ENCODE measurements at regions not wholly inside any gene's neighbourhood (a gene's known extent, or its start where the extent isn't known, plus 50 kb on each side); places are given as distances from the start of the nearest gene placed in this dataset.
A peak's percentile ranks its signal among the peaks of the same experiment; 100 is the strongest.
"Not testable (repeated sequence)": the region's sequence is repeated elsewhere in the genome, so short reads cannot be mapped to it uniquely, and the experiment has no call there.

DNA sequence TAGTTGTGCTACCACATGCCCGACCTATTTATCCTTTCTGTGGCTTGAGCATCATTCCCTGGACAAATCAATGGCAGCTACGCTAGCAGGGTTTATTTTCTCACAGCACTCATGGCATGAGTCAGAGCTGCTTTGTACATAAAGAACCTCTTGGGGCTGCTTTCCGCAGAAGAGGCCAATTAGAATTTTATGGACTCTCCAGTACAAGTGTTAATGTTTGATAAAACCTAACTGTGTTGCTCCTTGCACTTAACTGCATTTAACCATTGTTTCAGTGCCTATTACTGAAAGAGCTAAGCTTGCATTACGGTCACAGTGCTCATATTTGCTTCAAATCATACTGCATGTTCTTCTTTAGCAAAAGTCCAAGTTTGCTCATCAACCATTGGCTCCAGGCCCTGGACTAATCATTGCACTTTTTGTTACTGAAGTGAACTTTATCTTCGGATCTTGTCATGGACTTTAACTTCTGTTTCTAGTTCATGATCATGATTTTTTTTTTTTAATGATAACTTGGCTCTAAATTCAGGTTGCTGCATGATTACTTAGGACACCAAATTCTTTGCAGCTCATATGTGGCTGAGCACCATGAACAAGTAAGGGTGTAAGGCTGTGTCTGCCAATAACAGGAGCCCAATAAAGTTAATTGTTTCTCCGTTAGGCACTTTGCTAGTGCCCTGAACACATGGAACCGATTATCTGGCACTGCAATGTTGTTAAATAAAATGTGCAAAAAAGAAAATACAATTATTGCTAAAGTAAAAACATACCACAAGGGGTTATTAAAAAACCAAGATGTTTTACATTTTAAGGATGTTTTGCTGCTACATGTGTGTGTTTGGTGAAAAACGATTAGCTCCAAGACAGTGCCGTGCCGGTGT, 492.2 kb downstream of the KCNJ2 start:
- no peak for DNase-seq

DNA sequence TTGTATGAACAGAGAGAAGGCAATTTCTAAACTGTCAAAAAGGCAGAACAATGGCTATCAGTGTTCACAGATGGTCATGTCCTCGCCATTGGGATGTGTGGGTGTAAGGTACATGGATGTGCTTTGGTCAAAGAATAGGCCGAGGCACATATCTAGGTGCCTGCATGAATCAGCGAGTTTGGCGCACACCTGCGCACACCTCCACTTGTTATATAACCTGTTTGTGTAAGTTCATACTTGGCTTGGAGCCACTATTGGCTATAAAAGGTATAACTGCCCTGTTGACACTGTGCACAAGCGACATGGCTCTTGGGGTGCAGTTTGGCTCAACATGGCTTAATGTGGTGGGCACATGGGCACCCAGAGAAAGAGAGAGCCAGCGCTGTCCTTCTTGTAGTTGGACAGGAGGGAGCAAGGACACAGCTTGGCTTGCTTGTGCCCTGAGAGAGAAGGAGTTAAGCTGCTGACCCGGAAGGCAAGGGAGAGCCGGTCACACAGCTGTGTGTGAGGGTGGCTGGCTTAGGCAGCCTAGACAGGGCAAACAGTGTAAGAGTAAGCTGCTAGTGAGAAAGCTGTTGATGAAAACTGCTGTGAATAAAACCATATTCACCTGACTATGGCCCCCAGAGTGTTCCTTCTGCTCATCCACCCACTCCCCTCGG, 499.1 kb downstream of the KCNJ2 start:
- DNase-seq: no peak

DNA sequence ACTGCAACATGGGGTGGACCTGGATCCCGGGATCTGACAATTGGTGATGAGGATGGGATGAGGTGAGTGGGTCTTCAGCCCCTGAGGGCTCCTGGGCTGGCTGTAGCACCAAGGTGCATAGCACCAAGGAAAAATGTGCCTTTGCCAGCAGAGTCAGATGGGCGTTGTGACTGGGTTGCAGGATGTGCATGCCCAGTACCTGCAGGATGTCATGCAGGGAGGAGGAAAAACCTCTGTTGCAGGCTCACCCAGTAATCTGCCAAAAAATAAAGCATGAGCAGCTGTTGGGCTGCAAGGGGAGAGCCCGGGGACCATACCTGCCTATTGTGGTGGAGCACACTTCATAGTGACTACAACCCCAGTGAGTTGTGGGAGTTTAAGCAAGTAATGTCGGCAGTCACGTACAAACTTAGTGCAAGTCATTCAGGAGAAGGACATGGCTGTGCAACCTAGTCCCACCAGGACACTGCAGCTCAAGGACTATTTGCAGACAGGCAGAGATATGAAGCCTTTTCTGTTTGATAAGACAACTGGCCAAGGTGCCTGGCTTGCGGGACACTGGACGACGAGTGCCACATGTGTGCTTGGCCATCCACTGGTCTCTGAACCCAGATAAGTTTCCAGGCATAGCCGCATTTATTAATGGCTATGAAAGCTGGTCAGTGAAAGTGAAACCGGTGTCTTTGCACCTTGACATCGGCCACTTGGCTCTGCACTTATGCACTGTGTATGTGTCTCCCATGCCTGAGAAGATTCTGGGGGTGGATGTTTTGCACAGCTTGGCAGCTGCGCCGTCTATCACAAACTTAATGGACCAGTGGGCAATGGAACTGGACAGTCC, 499.8 kb downstream of the KCNJ2 start:
- no peak for DNase-seq

DNA sequence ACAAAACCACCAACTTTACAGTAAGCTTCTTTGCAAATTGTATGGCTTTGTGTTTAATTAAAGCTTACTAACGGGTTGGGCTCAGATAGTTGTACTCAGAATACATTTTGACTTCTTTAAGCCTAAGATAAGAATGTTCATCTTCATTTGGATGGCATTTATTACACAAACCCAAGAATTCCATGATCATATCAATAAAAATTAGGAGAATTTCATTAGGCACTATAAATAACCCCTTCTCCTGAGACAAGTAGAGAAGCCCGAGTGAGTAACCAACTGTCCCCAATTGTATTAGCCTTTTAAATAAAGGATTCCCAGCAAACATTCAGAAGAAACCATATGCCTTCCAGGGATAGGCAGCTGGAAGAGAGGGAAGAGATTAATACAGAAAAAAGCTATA, 504.7 kb downstream of the KCNJ2 start:
- no peak for DNase-seq

DNA sequence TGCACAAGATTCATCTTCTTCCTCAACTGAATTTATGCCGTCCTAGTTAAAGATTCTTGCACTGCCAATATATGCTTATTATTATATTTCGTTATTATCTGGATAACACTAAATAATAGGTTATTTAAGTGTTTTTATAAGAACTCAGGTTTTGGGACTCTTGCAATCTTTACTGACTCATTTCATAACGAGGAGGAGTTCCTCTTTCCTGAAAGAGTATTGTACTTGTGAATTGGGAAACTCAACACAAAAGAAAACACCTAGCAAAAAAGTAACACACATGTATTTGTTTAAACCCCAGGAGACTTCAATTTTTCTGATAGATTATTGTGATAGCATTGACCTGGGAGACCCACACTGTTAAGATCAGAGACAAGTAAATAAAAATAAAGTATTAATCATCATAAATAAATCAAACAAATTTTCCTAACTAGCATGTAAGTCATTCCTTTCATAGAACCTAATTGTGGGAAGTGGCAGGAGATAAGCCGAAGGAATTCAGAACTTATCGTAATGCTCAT, 505.8 kb downstream of the KCNJ2 start:
- DNase-seq: no peak

DNA sequence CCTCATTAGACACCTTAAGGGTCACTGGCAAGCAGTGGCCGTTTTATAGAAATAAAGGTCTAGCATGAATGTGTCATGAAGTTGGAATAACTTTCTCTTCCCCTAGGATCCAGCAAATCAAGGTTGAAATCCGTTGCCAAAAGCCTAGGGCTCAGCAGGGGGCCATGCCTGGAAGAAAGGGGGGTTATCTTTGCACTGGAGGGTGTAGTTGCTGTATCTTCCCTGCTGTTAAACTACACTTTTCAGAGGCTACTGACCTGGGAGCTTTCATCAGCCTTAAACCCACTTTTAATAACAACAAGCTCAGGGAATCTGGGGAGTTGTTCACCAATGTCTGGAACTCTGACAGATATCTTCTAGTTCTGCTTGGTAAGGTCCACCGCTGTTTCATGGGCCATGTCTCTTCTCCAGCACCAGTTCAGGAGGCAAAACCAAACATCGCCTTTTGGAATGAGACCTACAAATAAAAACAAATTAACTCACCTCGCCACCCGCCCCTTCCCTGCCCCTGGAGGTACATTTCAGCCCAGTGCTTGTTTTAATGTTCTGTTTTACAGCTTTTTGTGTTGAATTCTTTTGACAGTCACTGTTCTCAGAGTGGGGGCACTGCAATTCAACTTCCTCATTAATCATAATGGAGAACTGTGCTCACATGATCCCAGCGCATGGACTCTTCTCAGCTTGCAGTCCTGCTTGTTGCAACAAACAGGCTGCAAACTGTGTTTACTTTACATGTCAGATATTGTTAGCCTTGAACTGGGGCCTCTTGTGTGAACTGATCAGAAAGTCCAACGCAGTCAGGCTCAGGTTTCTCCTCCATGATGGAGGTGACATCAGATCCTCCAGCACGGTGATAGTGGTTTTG, 508.7 kb downstream of the KCNJ2 start:
- no peak for DNase-seq

DNA sequence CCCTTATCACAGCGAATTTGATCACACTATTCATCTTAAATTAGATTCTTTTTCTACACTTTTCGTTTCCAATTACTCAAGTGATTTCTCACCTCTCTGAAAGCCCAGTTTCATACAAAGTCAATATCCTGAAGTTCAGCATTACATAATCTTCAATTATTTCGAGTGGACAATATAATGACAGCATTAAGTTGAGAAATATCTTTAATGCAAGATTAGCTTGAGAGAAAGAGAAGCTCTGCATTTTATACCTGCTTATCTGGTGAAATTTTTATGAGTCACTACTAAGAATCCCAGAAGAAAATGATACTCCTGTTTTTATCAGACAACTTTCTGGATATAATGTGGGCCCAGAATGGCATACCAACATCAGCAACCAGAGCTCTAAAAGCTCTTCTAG, 509.6 kb downstream of the KCNJ2 start:
- no peak for DNase-seq

DNA sequence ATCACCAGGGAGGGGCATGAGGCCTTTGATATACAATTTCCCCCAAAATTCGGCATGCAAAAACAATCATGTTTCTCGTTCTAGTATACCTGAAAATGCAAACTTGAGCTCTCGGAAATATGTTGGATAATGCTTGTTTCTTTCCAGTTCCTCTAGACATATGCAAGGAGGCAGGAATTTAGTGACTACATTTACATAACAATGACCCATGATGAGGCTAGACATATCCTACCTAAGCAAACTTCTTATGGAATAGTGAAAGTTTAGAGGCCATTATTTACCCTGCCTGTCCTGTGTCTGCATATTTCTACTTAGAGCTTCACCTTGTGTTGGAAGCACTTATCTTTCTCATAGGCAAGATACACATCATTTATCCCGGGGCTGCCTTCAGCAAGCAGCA, 514.6 kb downstream of the KCNJ2 start:
- DNase-seq: no peak

DNA sequence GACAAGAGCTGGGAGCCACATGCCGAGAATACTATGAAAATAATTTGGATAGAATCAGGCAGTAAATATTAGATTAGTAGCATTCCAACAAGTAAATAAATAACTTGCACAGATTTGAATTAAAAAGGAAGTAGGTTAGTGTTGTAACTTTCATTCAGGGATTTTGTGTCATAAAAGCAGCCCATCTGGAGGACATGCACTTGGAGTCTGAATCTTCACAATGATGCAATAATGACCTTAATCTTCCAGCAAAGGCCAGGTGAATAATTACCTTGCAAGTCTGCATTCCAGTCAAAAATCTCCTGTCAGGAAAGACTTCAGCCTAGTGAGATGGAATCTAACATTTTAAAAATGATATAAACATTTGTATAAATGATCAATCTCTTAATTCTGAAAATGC, 518.1 kb downstream of the KCNJ2 start:
- DNase-seq: no peak

DNA sequence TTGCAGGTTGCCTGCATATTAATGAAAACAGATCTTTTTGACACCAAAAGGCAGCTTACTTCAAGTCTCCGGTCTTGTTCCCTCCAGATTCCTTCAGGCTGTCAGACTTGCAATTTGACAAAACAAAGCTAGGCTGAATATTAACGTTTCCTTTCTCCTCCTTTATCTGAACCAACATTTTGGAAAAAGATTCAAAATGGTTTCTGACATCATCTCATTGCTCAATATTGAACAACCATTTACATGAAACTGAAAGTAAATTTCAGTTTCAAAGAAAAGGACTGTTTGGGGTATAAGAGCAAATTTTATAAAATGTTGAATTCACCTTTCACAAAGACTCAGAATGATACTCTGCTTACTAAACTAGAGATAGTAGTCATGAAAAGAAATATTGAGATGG, 521.8 kb downstream of the KCNJ2 start:
- DNase-seq: no peak

DNA sequence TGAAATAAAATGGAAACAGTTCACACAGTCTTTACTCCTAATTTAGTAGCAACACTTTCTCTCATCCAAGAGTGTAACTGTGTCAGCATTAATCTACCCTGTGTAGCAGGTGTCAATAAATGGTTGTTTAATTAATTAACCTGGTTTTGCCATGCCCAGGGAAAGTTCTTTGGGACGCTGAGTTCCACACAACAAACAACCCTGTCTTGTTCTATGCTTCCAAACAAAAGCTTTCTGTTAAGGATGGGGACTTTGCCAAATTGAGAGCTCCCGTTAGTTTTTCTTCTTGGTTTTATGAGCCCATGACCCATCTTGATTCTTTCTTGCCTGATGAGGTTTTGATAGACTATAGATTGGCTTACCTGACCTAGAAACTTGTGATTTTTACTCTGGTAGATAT, 530.1 kb downstream of the KCNJ2 start:
- peak in 1 of 2 donors; percentile 48 for DNase-seq

DNA sequence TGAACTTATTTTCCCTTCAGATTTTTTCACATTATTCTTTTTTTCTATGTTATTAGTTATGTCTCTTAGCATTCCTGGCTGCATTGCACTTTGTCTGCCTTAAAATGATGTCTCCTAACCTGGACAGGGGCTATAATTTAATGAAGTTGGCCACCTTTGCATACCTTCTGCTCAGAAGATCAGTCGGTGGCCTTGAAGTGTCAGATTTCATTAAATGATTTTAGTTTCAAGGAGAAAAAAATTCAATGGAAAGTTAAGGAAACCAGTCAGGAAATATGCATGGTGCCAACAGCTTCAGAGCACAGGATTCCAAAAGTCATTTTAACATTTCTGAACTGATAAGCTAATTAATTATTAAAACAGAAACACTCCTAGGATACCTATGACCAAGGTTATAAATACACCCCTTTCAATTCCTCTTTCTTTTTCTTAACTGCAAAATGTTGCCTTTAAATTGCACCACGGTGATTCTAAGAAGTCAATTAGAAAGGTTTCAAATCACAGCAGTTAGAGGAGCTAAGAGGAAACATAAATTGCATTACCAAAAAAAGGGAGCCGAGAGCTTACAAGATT, 533.4 kb downstream of the KCNJ2 start:
- no peak for DNase-seq

DNA sequence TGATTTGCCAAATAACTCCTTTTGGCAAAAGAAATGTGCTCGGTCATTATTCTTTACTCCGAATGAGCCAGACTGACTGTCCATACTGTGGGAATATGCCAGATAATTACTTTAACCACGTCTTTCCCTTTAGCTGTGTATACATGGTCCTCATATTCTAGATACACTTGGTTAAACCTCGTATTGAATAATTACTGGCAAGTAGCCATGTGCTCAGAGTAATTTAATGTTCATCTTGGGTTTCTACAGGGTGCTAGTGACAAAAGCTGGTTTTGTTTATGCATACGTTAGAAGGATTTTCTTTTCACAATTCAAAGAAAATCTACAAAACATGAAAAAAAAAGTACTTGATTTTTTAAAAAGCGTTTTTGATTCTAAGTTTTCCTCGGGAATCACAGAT, 540.3 kb downstream of the KCNJ2 start:
- no peak for DNase-seq

DNA sequence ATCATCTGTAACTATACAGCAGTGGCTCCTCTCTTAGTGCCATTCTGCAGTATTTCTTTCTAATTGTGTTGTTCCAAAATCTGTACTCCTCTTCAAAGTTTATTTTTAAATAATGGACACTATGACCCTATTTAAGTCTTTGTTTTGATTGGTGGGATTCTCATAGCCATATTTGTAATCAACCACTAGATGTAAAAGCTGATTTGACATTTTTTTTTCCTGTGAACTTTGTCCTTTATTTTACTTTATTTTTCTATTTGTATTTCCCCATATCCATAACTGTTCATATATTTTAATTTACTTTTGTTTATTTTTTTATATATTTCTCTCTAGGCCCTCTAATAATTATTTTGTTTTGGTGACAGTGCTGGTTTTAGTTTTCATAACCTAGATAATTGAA, 544.4 kb downstream of the KCNJ2 start:
- DNase-seq: no peak

DNA sequence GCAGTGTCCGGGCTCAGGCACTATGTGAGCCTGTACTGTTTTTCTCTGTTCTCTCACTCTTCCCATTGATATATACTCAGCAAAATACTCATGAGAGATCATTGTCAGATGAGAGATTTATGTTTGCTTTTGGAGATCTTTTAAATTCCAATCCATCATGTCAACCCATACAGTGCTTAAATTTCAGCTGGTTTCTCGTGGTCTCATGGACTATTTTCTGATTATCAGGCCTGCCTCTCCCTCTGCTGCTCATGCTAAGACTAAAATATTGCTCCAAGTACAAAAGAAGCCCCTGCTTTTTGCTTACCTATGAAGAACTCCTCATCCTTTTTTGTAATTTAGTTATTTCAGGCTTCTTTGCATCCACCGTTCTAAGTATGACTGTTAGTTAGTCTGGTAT, 547.2 kb downstream of the KCNJ2 start:
- DNase-seq: peak; percentile 4 to 17

DNA sequence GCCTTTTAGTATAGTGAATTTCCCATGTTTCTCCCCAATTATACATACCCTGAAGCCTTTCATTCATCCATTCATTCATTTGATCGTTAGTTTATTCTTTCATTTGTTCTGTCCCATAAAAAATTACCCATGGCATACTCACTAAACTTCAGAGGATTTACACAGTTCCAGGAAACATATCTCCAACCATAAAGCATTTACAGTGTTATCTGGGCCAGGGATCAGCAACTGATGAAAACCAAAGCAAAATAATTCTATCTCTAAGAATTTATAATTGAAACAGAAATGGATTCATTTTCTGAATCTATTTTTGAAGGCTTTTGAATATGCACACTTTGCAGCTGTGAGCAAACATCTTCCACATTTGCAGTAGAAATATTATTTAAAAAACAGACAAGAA, 547.7 kb downstream of the KCNJ2 start:
- no peak for DNase-seq

DNA sequence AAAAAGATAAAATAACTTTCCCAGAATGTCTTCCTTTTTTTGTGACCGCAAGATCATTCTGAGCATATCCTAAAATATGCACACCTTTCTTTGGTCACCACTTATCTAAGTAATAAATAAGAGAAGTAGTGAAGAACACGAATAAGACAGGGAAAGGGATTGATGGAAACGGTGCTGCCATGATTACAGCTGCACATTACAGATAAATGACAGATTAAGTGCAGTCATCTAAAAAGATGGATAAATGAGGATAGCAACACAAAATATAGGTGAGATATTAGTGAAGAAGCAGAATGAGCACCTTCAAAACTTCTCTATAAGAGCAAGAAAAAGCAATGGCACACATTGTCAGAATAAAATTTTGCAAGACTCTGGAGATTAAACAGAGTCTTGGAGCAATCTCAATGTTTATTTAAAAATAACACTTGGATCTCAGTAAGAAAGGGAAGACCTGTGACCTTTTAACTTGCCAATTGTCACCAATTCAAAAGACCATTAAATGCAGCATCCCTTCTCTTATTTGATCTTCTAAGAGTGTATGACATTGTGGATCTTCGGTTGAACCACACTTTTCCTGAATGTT, 567.1 kb downstream of the KCNJ2 start:
- no peak for DNase-seq

DNA sequence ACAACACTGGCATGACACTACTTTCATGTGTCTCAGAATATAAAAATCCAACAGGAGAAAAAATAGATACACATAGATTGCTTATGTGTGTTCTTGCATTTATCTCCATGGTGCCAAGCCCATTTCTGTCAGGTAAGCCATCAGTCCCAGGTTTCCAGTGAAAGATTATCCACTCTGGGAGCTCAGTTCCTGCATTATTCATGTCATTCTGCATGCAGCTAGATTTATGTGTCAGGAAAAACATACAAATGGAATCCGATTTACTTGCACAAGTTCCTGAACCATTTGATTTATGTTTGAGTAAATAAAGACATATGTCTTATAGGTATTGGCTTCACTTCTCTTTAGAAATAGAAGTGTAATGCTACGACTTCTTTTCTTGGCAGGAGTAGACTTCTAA, 569.7 kb downstream of the KCNJ2 start:
- DNase-seq: no peak

DNA sequence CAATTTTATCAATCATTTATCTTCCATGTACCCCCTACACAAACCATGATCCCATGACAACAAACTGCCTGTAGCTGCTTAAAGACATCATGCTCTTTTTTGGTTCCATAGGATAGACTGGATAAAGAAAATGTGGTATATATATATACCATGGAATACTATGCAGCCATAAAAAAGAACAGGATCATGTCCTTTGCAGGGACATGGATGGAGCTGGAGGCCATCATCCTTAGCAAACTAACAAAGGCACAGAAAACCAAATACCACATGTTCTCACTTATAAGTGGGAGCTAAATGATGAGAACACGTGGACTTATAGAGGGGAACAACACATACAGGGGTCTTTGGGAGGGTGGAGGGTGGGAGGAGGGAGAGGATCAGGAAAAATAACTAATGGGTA, 577.2 kb downstream of the KCNJ2 start:
- DNase-seq: not testable (repeated sequence)

DNA sequence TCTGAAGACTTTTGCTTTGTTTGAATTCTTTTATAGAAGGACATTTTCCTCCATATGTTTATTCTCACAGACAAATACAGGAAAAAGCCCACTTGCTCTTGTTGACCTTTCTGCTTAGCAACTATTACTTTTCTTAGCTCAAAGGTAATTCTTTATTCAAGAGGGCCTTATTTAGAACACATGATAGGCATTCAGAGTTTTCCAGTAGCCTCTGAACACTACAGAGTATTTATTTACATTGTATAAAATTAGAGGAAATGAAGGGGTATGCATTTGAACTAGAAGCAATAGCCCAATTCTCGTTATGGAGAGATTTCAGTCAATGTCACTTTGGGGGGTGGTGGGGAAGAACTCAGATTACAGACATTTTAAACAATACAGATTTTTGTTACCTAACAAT, 581.7 kb downstream of the KCNJ2 start:
- no peak for DNase-seq

DNA sequence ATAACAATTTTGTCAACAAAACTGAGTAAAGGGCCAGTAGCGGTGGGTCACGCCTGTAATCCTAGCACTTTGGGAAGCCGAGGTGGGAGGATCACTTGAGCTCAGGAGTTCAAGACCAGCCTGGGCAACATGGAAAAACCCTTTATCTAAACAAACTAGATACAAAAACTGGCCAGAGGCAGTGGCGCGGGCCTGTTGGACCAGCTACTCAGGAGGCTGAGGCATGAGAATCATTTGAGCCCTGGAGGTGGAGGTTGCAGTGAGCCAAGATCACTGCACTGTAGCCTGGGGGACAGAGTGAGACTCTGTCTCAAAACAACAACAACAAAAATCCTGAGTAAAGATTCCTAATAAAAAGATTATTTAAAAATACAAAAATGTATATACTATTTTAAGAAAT, 583.1 kb downstream of the KCNJ2 start:
- not testable (repeated sequence) for DNase-seq

All from hippocampal formation (tissue), 2 donors.